HepG2 (cell line): ENCODE measurements at regions not wholly inside any gene's neighbourhood (a gene's known extent, or its start where the extent isn't known, plus 50 kb on each side); places are given as distances from the start of the nearest gene placed in this dataset.
A peak's percentile ranks its signal among the peaks of the same experiment; 100 is the strongest.

Experiments used
- FOXJ3 ChIP-seq: sonication (generic); formaldehyde crosslinking; IDR thresholded peaks from 2 replicates; pipeline ENCODE4 v1.4.0; 2020; ENCODE audit warnings: missing genetic modification reagents, mild to moderate bottlenecking, borderline replicate concordance
- GATA4 ChIP-seq: sonication (generic); IDR thresholded peaks from 2 replicates; pipeline ENCODE4 v1.6.1; 2016; ENCODE audit warnings: antibody characterized with exemption, low read depth, borderline replicate concordance
- HMG20A ChIP-seq: IDR thresholded peaks from 2 replicates; pipeline ENCODE4 v1.6.1; 2016; ENCODE audit warnings: borderline replicate concordance
- MED8 ChIP-seq: sonication (generic); formaldehyde crosslinking; IDR thresholded peaks from 2 replicates; pipeline ENCODE4 v1.8.1; 2023; ENCODE audit warnings: mild to moderate bottlenecking, missing genetic modification reagents; ENCODE audit not compliant: insufficient replicate concordance
- MIXL1 ChIP-seq: IDR thresholded peaks from 2 replicates; pipeline ENCODE4 v1.6.1; 2016
- MTF1 ChIP-seq: sonication (generic); formaldehyde crosslinking; IDR thresholded peaks from 2 replicates; pipeline ENCODE4 v1.5.0; 2020; ENCODE audit warnings: missing genetic modification reagents
- NFIC ChIP-seq: IDR thresholded peaks from 2 replicates; pipeline ENCODE4 v1.6.1; 2012; ENCODE audit warnings: mild to moderate bottlenecking, low read length, inconsistent platforms
- SRF ChIP-seq: IDR thresholded peaks from 2 replicates; pipeline ENCODE4 v1.6.1; 2011; ENCODE audit warnings: mild to moderate bottlenecking, low read depth, low read length, moderate library complexity
- TBL1XR1 ChIP-seq: fragments of 150-350 bp; IDR thresholded peaks from 2 replicates; pipeline ENCODE4 v1.6.1; 2014; ENCODE audit warnings: borderline replicate concordance, low read length; ENCODE audit not compliant: partially characterized antibody
- YY1 ChIP-seq: IDR thresholded peaks from 2 replicates; pipeline ENCODE4 v1.6.1; 2011; ENCODE audit warnings: low read length, low read depth, moderate library complexity, mild to moderate bottlenecking; ENCODE audit not compliant: insufficient read depth, insufficient replicate concordance
- ZNF546 ChIP-seq: sonication (generic); formaldehyde crosslinking; conservative IDR thresholded peaks from 2 replicates; pipeline ENCODE4 v1.8.1; 2023; ENCODE audit warnings: mild to moderate bottlenecking, missing genetic modification reagents
- ZNF616 ChIP-seq: sonication (generic); formaldehyde crosslinking; IDR thresholded peaks from 2 replicates; pipeline ENCODE4 v1.5.0; 2020; ENCODE audit warnings: low read depth, mild to moderate bottlenecking, missing genetic modification reagents
- ZNF660 ChIP-seq: sonication (generic); formaldehyde crosslinking; IDR thresholded peaks from 2 replicates; pipeline ENCODE4 v1.5.1; 2020; ENCODE audit warnings: mild to moderate bottlenecking, low read depth, missing genetic modification reagents, borderline replicate concordance
- ZNF878 ChIP-seq: sonication (generic); formaldehyde crosslinking; IDR thresholded peaks from 2 replicates; pipeline ENCODE4 v1.8.1; 2023; ENCODE audit warnings: mild to moderate bottlenecking, missing genetic modification reagents, moderate library complexity
- ZNF879 ChIP-seq: sonication (generic); formaldehyde crosslinking; IDR thresholded peaks from 2 replicates; pipeline ENCODE4 v1.8.1; 2023; ENCODE audit warnings: missing genetic modification reagents
- TF ChIP-seq, protein P1 (sequence below): IDR thresholded peaks from 2 replicates; pipeline ENCODE4 v1.6.1; 2016; ENCODE audit warnings: mild to moderate bottlenecking
- TF ChIP-seq, protein P2 (sequence below): sonication (generic); formaldehyde crosslinking; IDR thresholded peaks from 2 replicates; pipeline ENCODE4 v1.8.0; 2022; ENCODE audit warnings: missing genetic modification reagents, mild to moderate bottlenecking, inconsistent platforms, borderline replicate concordance
- TF ChIP-seq, protein P3 (sequence below): sonication (generic); formaldehyde crosslinking; IDR thresholded peaks from 2 replicates; pipeline ENCODE4 v1.9.0; 2022; ENCODE audit warnings: low read depth, missing genetic modification reagents
- TF ChIP-seq, protein P4 (sequence below): IDR thresholded peaks from 2 replicates; pipeline ENCODE4 v1.6.1; 2012; ENCODE audit warnings: inconsistent platforms
- TF ChIP-seq, protein P5 (sequence below): sonication (generic); formaldehyde crosslinking; IDR thresholded peaks from 2 replicates; pipeline ENCODE4 v1.4.0; 2020; ENCODE audit warnings: missing genetic modification reagents

DNA sequence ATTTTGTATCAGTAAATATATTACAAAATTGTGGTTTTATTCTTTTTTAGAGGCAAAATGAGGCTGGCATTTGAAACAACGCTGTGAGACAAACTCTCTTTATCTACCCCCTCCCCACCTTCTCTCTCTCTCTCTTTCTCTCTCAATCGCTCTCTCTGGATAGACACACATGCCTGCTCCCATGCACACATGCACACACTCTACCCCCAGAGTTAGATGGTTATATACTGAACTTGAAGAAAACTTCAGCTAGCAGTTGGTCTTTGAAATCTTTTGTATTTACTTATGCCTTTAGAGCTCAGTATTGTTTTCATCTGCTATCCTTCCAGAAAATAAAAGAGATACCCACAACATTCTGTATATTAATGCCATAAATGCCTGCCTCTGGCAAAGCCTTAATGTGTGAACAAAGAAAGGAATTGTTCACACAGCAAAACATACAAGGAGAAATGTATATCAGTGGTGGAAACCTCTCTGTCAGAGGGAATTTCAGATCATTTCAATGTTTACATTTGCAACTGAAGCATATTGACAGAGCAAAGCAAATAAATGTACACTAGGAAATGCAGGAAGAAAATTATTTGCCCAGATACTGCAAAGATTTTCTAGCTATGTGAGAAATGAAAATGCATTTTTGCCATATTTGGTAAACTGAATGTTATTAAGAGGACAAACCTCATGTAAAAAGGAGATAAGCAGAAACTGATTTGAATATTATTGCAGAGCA, 217.0 kb upstream of the UBE2E3 start (continued):
- TF ChIP-seq, protein P1, sequence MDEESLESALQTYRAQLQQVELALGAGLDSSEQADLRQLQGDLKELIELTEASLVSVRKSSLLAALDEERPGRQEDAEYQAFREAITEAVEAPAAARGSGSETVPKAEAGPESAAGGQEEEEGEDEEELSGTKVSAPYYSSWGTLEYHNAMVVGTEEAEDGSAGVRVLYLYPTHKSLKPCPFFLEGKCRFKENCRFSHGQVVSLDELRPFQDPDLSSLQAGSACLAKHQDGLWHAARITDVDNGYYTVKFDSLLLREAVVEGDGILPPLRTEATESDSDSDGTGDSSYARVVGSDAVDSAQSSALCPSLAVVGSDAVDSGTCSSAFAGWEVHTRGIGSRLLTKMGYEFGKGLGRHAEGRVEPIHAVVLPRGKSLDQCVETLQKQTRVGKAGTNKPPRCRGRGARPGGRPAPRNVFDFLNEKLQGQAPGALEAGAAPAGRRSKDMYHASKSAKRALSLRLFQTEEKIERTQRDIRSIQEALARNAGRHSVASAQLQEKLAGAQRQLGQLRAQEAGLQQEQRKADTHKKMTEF (CRISPR knock-in tag), result peak; percentile 63; the same call in 1 of the 2 replicates
- TF ChIP-seq MTF1 (CRISPR knock-in tag) (no peak), MED8 (CRISPR knock-in tag) (no peak), FOXJ3 (CRISPR knock-in tag) (peak; percentile 94; the same call in 1 of the 2 replicates), ZNF616 (CRISPR knock-in tag) (no peak), YY1 (no peak), ZNF546 (CRISPR knock-in tag) (no peak), SRF (peak; percentile 94), ZNF878 (CRISPR knock-in tag) (peak; percentile 68; the same call in 1 of the 2 replicates), HMG20A (CRISPR knock-in tag) (peak; percentile 98), ZNF879 (CRISPR knock-in tag) (no peak), GATA4 (peak; percentile 81), NFIC (peak; percentile 96), TBL1XR1 (peak; percentile 77), MIXL1 (CRISPR knock-in tag) (peak; percentile 97), ZNF660 (CRISPR knock-in tag) (no peak)
- TF ChIP-seq, protein P2, sequence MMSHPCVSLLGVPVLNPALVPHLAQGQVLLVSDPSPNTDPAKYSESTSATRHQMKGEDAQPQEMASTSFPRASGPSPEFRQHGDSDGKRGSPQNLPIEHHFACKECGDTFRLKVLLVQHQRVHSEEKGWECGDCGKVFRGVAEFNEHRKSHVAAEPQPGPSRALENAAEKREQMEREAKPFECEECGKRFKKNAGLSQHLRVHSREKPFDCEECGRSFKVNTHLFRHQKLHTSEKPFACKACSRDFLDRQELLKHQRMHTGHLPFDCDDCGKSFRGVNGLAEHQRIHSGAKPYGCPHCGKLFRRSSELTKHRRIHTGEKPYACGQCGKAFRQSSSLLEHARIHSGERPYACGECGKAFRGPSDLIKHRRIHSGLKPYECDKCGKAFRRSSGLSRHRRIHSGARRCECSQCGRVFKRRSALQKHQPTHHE (CRISPR knock-in tag), result no peak
- TF ChIP-seq, protein P3, sequence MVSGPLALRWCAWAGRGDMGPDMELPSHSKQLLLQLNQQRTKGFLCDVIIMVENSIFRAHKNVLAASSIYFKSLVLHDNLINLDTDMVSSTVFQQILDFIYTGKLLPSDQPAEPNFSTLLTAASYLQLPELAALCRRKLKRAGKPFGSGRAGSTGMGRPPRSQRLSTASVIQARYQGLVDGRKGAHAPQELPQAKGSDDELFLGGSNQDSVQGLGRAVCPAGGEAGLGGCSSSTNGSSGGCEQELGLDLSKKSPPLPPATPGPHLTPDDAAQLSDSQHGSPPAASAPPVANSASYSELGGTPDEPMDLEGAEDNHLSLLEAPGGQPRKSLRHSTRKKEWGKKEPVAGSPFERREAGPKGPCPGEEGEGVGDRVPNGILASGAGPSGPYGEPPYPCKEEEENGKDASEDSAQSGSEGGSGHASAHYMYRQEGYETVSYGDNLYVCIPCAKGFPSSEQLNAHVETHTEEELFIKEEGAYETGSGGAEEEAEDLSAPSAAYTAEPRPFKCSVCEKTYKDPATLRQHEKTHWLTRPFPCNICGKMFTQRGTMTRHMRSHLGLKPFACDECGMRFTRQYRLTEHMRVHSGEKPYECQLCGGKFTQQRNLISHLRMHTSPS (CRISPR knock-in tag), result no peak
- TF ChIP-seq, protein P4, sequence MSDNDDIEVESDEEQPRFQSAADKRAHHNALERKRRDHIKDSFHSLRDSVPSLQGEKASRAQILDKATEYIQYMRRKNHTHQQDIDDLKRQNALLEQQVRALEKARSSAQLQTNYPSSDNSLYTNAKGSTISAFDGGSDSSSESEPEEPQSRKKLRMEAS, result peak; percentile 37; the same call in 1 of the 2 replicates
- TF ChIP-seq, protein P5, sequence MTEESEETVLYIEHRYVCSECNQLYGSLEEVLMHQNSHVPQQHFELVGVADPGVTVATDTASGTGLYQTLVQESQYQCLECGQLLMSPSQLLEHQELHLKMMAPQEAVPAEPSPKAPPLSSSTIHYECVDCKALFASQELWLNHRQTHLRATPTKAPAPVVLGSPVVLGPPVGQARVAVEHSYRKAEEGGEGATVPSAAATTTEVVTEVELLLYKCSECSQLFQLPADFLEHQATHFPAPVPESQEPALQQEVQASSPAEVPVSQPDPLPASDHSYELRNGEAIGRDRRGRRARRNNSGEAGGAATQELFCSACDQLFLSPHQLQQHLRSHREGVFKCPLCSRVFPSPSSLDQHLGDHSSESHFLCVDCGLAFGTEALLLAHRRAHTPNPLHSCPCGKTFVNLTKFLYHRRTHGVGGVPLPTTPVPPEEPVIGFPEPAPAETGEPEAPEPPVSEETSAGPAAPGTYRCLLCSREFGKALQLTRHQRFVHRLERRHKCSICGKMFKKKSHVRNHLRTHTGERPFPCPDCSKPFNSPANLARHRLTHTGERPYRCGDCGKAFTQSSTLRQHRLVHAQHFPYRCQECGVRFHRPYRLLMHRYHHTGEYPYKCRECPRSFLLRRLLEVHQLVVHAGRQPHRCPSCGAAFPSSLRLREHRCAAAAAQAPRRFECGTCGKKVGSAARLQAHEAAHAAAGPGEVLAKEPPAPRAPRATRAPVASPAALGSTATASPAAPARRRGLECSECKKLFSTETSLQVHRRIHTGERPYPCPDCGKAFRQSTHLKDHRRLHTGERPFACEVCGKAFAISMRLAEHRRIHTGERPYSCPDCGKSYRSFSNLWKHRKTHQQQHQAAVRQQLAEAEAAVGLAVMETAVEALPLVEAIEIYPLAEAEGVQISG (CRISPR knock-in tag), result no peak
